ENCODE measurements at regions not wholly inside any gene's neighbourhood (a gene's known extent, or its start where the extent isn't known, plus 50 kb on each side); places are given as distances from the start of the nearest gene placed in this dataset.

DNA sequence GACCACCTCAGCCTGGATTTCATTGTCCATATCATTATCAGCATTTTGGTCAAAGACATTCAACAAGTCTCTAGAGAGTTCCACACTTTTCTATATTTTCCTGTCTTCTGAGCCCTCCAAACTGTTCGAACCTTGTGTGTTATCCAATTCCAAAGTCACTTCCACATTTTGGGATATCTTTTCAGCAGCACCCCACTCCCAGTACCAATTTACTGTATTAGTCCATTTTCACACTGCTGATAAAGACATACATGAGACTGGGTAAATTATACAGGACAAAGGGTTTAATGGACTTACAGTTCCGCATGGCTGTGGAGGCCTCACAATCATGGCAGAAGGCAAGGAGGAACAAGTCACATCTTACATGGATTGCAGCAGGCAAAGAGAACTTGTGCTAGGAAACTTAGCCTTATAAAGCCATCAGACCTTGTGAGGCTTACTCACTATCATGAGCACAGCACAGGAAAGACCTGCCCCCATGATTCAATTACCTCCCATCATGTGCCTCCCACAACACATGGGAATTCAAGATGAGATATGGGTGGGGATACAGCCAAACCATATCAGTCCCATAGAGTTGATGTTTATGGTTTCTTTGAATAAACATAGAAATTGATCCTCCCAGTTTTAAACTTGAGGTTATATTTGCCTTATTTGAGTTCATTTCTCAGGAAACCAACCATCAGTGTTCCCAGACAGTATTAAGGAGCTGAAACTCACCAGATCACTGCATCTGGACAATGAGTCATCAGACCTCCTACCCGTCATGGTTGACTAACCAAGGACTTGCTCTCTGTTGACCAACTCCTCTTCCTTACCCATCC lies 322.7 kb upstream of the DUSP10 start:
- no peak overlapping the region for H2AFZ ChIP-seq (ENCODE audit: low read depth, low read length)
- H4K20me1 ChIP-seq (ENCODE audit: insufficient read depth, low read length): no peaks in the 10 kb centered on the region
- TF ChIP-seq, protein P1, sequence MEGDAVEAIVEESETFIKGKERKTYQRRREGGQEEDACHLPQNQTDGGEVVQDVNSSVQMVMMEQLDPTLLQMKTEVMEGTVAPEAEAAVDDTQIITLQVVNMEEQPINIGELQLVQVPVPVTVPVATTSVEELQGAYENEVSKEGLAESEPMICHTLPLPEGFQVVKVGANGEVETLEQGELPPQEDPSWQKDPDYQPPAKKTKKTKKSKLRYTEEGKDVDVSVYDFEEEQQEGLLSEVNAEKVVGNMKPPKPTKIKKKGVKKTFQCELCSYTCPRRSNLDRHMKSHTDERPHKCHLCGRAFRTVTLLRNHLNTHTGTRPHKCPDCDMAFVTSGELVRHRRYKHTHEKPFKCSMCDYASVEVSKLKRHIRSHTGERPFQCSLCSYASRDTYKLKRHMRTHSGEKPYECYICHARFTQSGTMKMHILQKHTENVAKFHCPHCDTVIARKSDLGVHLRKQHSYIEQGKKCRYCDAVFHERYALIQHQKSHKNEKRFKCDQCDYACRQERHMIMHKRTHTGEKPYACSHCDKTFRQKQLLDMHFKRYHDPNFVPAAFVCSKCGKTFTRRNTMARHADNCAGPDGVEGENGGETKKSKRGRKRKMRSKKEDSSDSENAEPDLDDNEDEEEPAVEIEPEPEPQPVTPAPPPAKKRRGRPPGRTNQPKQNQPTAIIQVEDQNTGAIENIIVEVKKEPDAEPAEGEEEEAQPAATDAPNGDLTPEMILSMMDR (IDR thresholded peaks at IDR 0.05; ENCODE audit: borderline replicate concordance, extremely low read depth, low read length, poor library complexity, severe bottlenecking): no peak
- TF ChIP-seq EZH2 (IDR thresholded peaks at IDR 0.05; ENCODE audit: borderline replicate concordance, low read depth, low read length, severe bottlenecking): no peak
- H3K36me3 ChIP-seq (ENCODE audit: insufficient read depth, low read length): no peaks in the 10 kb centered on the region
- no peak overlapping the region for H3K9ac ChIP-seq (ENCODE audit: low read depth, low read length)
- no peak overlapping the region for H3K4me3 ChIP-seq (ENCODE audit: low read depth in 1 of 2, low read length in 2 of 2)
- H3K27me3 ChIP-seq (ENCODE audit: insufficient read depth, low read length, poor library complexity): no peaks in the 10 kb centered on the region
- peaks cover 14% of the 10 kb centered on the region for H3K9me3 ChIP-seq (ENCODE audit: insufficient read depth, low read length, severe bottlenecking)
- H3K4me1 ChIP-seq (ENCODE audit: insufficient read depth, low read length): no peaks in the 10 kb centered on the region
- H3K27ac ChIP-seq (ENCODE audit: low read length): no peak overlapping the region
- no peaks in the 10 kb centered on the region for H3K79me2 ChIP-seq (ENCODE audit: insufficient read depth, low read length)
- H3K4me2 ChIP-seq (ENCODE audit: insufficient read depth, low read length): no peak overlapping the region
- ATAC-seq (ENCODE audit: insufficient read depth, low read depth) (no peak), DNase-seq (no peak)

DNA sequence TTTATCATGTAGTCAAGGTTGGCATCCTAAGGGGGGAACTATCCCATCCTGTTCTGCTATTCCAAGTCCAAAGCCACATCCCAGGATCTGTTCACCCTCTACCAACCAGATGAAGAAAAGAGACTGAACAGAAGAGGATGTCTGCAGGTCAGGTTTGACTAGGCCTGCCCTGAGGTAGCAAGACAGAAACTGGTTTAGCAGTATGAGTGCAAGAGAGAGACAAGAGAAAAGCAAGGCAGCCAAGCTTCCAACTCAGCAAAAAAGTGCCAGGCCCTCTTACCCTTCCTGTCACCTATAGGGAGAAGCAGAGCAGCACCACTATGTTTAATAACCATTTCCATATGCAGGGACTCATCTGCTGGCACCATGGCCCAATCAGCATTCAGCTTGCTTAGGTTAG lies 320.8 kb upstream of the DUSP10 start:
- DNase-seq (no peak), ATAC-seq (ENCODE audit: insufficient read depth, low read depth) (no peak)
- Histone ChIP-seq H3K4me3 (ENCODE audit: low read depth in 1 of 2, low read length in 2 of 2) (no peak overlapping the region), H3K9ac (ENCODE audit: low read depth, low read length) (no peak overlapping the region), H3K79me2 (ENCODE audit: insufficient read depth, low read length) (no peaks in the 10 kb centered on the region), H2AFZ (ENCODE audit: low read depth, low read length) (no peak overlapping the region), H3K9me3 (ENCODE audit: insufficient read depth, low read length, severe bottlenecking) (peaks cover 14% of the 10 kb centered on the region), H3K27ac (ENCODE audit: low read length) (no peak overlapping the region), H3K4me2 (ENCODE audit: insufficient read depth, low read length) (no peak overlapping the region), H3K27me3 (ENCODE audit: insufficient read depth, low read length, poor library complexity) (no peaks in the 10 kb centered on the region), H4K20me1 (ENCODE audit: insufficient read depth, low read length) (no peaks in the 10 kb centered on the region), H3K36me3 (ENCODE audit: insufficient read depth, low read length) (no peaks in the 10 kb centered on the region), H3K4me1 (ENCODE audit: insufficient read depth, low read length) (no peaks in the 10 kb centered on the region)
- TF ChIP-seq EZH2 (IDR thresholded peaks at IDR 0.05; ENCODE audit: borderline replicate concordance, low read depth, low read length, severe bottlenecking): no peak
- TF ChIP-seq, protein P1 (IDR thresholded peaks at IDR 0.05; ENCODE audit: borderline replicate concordance, extremely low read depth, low read length, poor library complexity, severe bottlenecking): no peak

DNA sequence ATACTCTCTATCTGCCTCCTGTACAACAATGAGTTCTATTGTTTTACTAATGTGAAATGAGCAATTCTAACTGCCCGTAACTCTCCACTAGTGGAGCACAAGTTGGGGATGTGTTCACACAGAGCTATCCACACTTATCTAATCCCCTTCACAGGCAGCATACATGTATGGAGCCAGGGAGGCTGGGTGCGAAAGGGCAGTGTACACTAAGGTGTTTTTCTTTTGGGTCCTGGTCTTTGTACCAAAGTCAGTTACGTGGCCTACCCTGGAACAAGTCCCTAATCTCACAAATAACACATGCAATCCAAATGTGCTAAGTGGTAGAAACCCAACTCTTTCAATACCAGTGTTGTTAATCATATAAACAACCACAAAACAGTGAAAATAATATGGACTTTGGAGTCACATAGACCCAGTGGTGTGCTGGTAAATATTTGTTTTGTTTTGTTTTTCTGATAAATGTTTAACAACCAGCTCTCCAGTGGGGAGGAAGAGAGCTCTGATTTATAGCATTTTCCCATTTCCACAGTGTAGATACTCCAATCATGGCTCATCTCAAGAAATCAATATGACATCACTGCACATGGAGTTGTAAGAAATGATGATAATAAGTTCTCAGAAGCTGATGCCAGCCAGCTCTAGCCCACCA lies 319.9 kb upstream of the DUSP10 start:
- no peak overlapping the region for H2AFZ ChIP-seq (ENCODE audit: low read depth, low read length)
- H3K79me2 ChIP-seq (ENCODE audit: insufficient read depth, low read length): no peaks in the 10 kb centered on the region
- no peak overlapping the region for H3K4me3 ChIP-seq (ENCODE audit: low read depth in 1 of 2, low read length in 2 of 2)

More for the DNA sequence above, 319.9 kb upstream of the DUSP10 start:
- H3K9ac ChIP-seq (ENCODE audit: low read depth, low read length): no peak overlapping the region
- no peak for DNase-seq
- TF ChIP-seq, protein P1 (IDR thresholded peaks at IDR 0.05; ENCODE audit: borderline replicate concordance, extremely low read depth, low read length, poor library complexity, severe bottlenecking): no peak
- TF ChIP-seq EZH2 (IDR thresholded peaks at IDR 0.05; ENCODE audit: borderline replicate concordance, low read depth, low read length, severe bottlenecking): no peak
- H3K27ac ChIP-seq (ENCODE audit: low read length): no peak overlapping the region
- H3K4me1 ChIP-seq (ENCODE audit: insufficient read depth, low read length): no peaks in the 10 kb centered on the region
- no peaks in the 10 kb centered on the region for H4K20me1 ChIP-seq (ENCODE audit: insufficient read depth, low read length)
- no peaks in the 10 kb centered on the region for H3K36me3 ChIP-seq (ENCODE audit: insufficient read depth, low read length)
- no peak overlapping the region for H3K4me2 ChIP-seq (ENCODE audit: insufficient read depth, low read length)
- no peak for ATAC-seq (ENCODE audit: insufficient read depth, low read depth)
- no peaks in the 10 kb centered on the region for H3K27me3 ChIP-seq (ENCODE audit: insufficient read depth, low read length, poor library complexity)
- peaks cover 14% of the 10 kb centered on the region for H3K9me3 ChIP-seq (ENCODE audit: insufficient read depth, low read length, severe bottlenecking)

Measured in DND-41 (cell line).